HCT116 (cell line): ENCODE measurements at regions not wholly inside any gene's neighbourhood (a gene's known extent, or its start where the extent isn't known, plus 50 kb on each side); places are given as distances from the start of the nearest gene placed in this dataset.

Experiments
- ATAC-seq: fragments of 200-7000 bp; cut with Tn5 transposase; 2 replicates; pipeline ENCODE4 v1.9.1; 2020; ENCODE audit warnings: mild to moderate bottlenecking, moderate library complexity
- BruUV-seq: library from RNA; stranded (reverse); fragments of 400-500 nt; replicated peaks from 2 replicates; lab custom pipeline; 2021; lab: Mats Ljungman, UMichigan
- CTCF ChIA-PET: fragments of 300-600 bp; sonication (Branson Sonifier 250); formaldehyde crosslinking; loops from one replicate; lab custom pipeline; 2021; ENCODE audit warnings: antibody characterized with exemption; lab: Charles Lee
- POLR2A ChIA-PET: fragments of 300-600, 350-600 bp; sonication (Branson Sonifier 250); formaldehyde crosslinking; loops from one replicate; lab custom pipeline; 2021; ENCODE audit warnings: antibody characterized with exemption; lab: Charles Lee
- RAD21 ChIA-PET, 2 experiments: fragments of 300-600 bp; sonication (Branson Sonifier 250); formaldehyde crosslinking; loops; one replicate each; lab custom pipeline; 2023; ENCODE audit warnings: low total read pairs in 2 of 2; ENCODE audit not compliant: uncharacterized antibody in 2 of 2, unreplicated experiment in 2 of 2, low non-redundant PET in 1 of 2; lab: Charles Lee
- DNase-seq: peaks from one replicate; pipeline ENCODE4 v3.0.0-alpha.2; 2010; ENCODE audit warnings: low read depth, low spot score
- H2AFZ ChIP-seq: fragments of 200-600 bp; shearing (Covaris generic), sonication (generic); 2 replicates; pipeline ENCODE4 v1.6.1; 2017; ENCODE audit warnings: low read depth, mixed run types, mixed read lengths, antibody characterized with exemption, low read length; ENCODE audit not compliant: poor library complexity, severe bottlenecking
- H3K27ac ChIP-seq: 2 replicates; pipeline ENCODE4 v1.5.1; 2012; ENCODE audit warnings: low read depth, low read length
- H3K27me3 ChIP-seq: fragments of 200-600 bp; sonication (generic); 2 replicates; pipeline ENCODE4 v1.6.1; 2016; ENCODE audit warnings: mixed run types, low read length, mixed read lengths; ENCODE audit not compliant: insufficient read depth
- H3K36me3 ChIP-seq, 2 experiments: fragments of 200-500 bp in 1 of 2; fragments of 200-600 bp in 1 of 2; sonication (Bioruptor generic) in 1 of 2; sonication (generic) in 1 of 2; 2 replicates each; pipeline versions ENCODE4 v1.5.1 to v1.6.1; 2014 to 2016; ENCODE audit warnings: low read length in 2 of 2, inconsistent platforms in 1 of 2, mixed read lengths in 1 of 2, mixed run types in 1 of 2; ENCODE audit not compliant: insufficient read depth in 2 of 2, control insufficient read depth in 1 of 2
- H3K4me1 ChIP-seq, 2 experiments: fragments of 200-600 bp in 1 of 2; sonication (generic) in 1 of 2; 2 replicates each; pipeline versions ENCODE4 v1.5.1 to v1.6.1; 2012 to 2017; ENCODE audit warnings: low read length in 2 of 2, inconsistent platforms in 1 of 2, mild to moderate bottlenecking in 1 of 2, mixed read lengths in 1 of 2, mixed run types in 1 of 2, moderate library complexity in 1 of 2; ENCODE audit not compliant: insufficient read depth in 2 of 2, control insufficient read depth in 1 of 2
- H3K4me2 ChIP-seq: fragments of 200-600 bp; sonication (generic); 2 replicates; pipeline ENCODE4 v1.6.1; 2017; ENCODE audit warnings: mixed run types, low read length, mixed read lengths
- H3K4me3 ChIP-seq, 2 experiments: fragments of 200-600 bp in 1 of 2; sonication (generic) in 1 of 2; replicated peaks in 1 of 2; 2 replicates each; pipeline ENCODE4 v1.5.1; 2011 to 2016; ENCODE audit warnings: low read length in 2 of 2, control low read depth in 1 of 2, low read depth in 1 of 2, mild to moderate bottlenecking in 1 of 2, mixed read lengths in 1 of 2, mixed run types in 1 of 2
- H3K79me2 ChIP-seq: fragments of 200-600 bp; sonication (generic); 2 replicates; pipeline ENCODE4 v1.6.1; 2017; ENCODE audit warnings: mild to moderate bottlenecking, mixed run types, low read length, moderate library complexity, mixed read lengths; ENCODE audit not compliant: insufficient read depth
- H3K9ac ChIP-seq: fragments of 200-600 bp; sonication (generic); 2 replicates; pipeline ENCODE4 v1.6.1; 2016; ENCODE audit warnings: low read length, mixed read lengths
- H3K9me2 ChIP-seq: fragments of 200-600 bp; sonication (generic), shearing (Covaris generic); 2 replicates; pipeline ENCODE4 v1.6.1; 2017; ENCODE audit warnings: mixed run types, mild to moderate bottlenecking, moderate library complexity; ENCODE audit not compliant: insufficient read depth
- H3K9me3 ChIP-seq, 2 experiments: fragments of 200-500 bp in 1 of 2; fragments of 200-600 bp in 1 of 2; sonication (Bioruptor generic) in 1 of 2; sonication (generic) in 1 of 2; 2 replicates each; pipeline ENCODE4 v1.6.1; 2014 to 2017; ENCODE audit warnings: low read length in 2 of 2, mixed read lengths in 2 of 2, inconsistent platforms in 1 of 2, low read depth in 1 of 2, mild to moderate bottlenecking in 1 of 2, mixed run types in 1 of 2, moderate library complexity in 1 of 2; ENCODE audit not compliant: control insufficient read depth in 1 of 2, insufficient read depth in 1 of 2
- H4K20me1 ChIP-seq: fragments of 200-600 bp; sonication (generic), shearing (Covaris generic); 2 replicates; pipeline ENCODE4 v1.6.1; 2017; ENCODE audit warnings: mixed run types, mild to moderate bottlenecking, moderate library complexity; ENCODE audit not compliant: insufficient read depth
- CBX3 ChIP-seq: IDR thresholded peaks from 2 replicates; pipeline ENCODE4 v1.6.1; 2012; ENCODE audit warnings: low read depth
- CEBPB ChIP-seq: IDR thresholded peaks from 2 replicates; pipeline ENCODE4 v1.6.1; 2012; ENCODE audit warnings: low read depth
- ELF1 ChIP-seq: IDR thresholded peaks from 2 replicates; pipeline ENCODE4 v1.6.1; 2012; ENCODE audit warnings: low read depth, borderline replicate concordance
- EZH2 ChIP-seq: fragments of 200-600 bp; sonication (generic); IDR thresholded peaks from 2 replicates; pipeline ENCODE4 v1.6.1; 2017; ENCODE audit warnings: antibody characterized with exemption, mixed run types
- FOSL1 ChIP-seq: IDR thresholded peaks from 2 replicates; pipeline ENCODE4 v1.6.1; 2012; ENCODE audit warnings: low read depth
- POLR2A ChIP-seq: IDR thresholded peaks from 2 replicates; pipeline ENCODE4 v1.7.0; 2011; ENCODE audit warnings: borderline replicate concordance; ENCODE audit not compliant: insufficient read depth, insufficient read length; ENCODE audit errors: extremely low read depth
- POLR2AphosphoS5 ChIP-seq: IDR thresholded peaks from 2 replicates; pipeline ENCODE4 v1.6.1; 2011; ENCODE audit warnings: mild to moderate bottlenecking, low read depth, low read length, moderate library complexity
- RAD21 ChIP-seq: IDR thresholded peaks from 2 replicates; pipeline ENCODE4 v1.6.1; 2012; ENCODE audit warnings: low read depth, mild to moderate bottlenecking
- SRF ChIP-seq: IDR thresholded peaks from 2 replicates; pipeline ENCODE4 v1.6.1; 2012; ENCODE audit warnings: low read depth
- ZFX ChIP-seq: fragments of 450-650 bp; IDR thresholded peaks from 2 replicates; pipeline ENCODE4 v1.6.1; 2017
- intact Hi-C: fragments of 100-400 bp; cut with micrococcal nuclease; formaldehyde crosslinking; loops from 2 replicates; pipeline ENCODE4 v1.10.0; 2022

DNA sequence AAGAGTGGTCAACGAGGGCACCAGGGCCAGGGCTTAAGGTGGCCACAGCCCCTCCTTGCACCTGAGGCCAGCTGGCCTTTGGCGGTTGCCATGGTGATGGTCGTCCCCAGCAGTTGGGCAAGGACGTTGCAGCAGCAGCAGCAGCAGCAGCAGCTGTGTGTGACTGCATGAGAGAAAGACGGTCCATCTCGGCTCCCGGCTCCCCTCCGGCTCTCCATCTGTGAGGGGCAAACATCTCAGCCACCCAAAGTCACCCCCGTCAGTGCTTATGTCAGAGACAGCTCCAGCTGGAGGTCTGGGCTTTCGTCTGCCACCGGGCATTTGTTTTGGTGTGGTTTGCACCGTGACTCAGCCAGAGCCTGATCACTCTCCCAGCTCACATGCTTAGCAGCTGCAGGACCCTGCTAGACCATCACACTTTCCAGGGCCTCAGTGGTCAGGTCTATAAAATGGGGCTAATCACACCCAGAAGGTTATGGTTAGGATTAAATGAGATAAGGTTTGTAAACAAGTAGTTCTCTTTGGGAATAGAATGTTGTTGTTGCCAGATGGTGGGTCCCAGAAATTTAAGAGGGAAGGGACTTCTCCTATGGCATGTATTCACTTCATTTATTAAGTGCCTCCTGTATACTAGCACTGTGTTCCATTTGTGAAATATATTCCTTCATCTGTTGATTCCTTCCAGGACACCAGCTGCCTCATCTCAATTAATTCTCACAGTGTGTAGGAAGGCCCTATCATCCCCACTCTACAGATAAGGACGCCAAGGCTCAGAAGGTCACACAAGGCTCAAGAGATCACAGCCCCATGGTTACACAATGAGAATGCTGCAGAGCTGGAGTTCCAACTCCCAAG, 212.6 kb upstream of the LHX5 start (continued):
- no peak for TF ChIP-seq ZFX

DNA sequence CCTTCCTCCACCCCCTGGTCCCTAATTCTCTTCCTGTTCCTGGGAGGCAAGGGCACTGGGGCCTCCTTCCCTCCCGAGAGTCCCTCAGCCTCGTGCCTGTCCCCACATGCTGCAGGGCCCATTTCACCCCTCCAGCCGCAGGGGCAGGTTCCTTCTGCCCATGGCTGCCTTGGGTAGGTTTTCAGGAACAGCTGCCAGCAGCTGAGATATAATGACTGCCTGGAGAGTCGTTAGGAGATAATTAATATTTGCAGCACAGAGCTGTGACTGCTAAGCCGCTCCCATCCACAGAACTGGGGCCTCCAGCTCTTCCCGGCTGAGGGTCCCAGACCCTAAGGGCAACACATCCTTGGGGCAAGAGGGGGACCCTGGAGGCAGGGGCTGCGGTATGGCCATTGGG, 211.9 kb upstream of the LHX5 start:
- DNase-seq, result no peak
- TF ChIP-seq RAD21 (no peak), CEBPB (no peak), POLR2A (no peak)
- TF ChIP-seq, all 23 proteins: peak for 0
- no peaks in the 10 kb centered on the region for H4K20me1 ChIP-seq
- no peaks in the 10 kb centered on the region for H3K9me2 ChIP-seq
- H3K4me2 ChIP-seq, result no peak overlapping the region
- H3K4me3 ChIP-seq, result no peak overlapping the region
- BruUV-seq, result no TSS peak
- CTCF ChIA-PET, result no interaction called here
- H3K4me1 ChIP-seq, result no peaks in the 10 kb centered on the region
- RAD21 ChIA-PET, result no interaction called here
- POLR2A ChIA-PET, result no interaction called here
- H3K9ac ChIP-seq, result no peak overlapping the region
- H3K36me3 ChIP-seq, result no peaks in the 10 kb centered on the region
- no peaks in the 10 kb centered on the region for H3K79me2 ChIP-seq
- H3K27me3 ChIP-seq, result peaks cover 10% of the 10 kb centered on the region; the same call in 1 of the 2 replicates
- ATAC-seq, result no peak
- intact Hi-C loops, result no loop called here
- no peaks in the 10 kb centered on the region for H3K9me3 ChIP-seq
- H2AFZ ChIP-seq, result no peak overlapping the region
- H3K27ac ChIP-seq, result no peak overlapping the region

DNA sequence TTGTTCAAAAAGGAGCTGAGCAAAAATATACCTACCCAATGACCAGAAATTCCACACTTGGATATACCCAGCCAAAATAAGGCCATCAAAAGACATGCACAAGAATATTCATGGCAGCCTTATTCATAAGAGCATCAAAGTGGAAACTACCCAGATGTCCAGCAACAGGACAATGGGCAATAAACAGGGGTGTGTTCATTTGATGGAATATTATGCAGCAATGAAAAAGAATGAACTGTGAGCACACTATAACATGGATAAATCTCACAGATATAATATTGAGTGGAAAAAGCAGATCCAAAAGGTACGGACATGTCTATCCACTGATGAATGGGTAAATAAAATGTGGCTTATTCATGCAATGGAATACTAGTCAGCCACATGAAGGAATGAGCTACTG, 209.2 kb upstream of the LHX5 start:
- POLR2A ChIA-PET, result no interaction called here
- intact Hi-C loops, result no loop called here

More for the DNA sequence above, 209.2 kb upstream of the LHX5 start:
- CTCF ChIA-PET, result no interaction called here
- H2AFZ ChIP-seq, result no peak overlapping the region
- no peaks in the 10 kb centered on the region for H3K4me1 ChIP-seq
- RAD21 ChIA-PET, result no interaction called here
- H3K79me2 ChIP-seq, result no peaks in the 10 kb centered on the region
- no peak overlapping the region for H3K4me2 ChIP-seq
- no peak overlapping the region for H3K27ac ChIP-seq
- H3K9me3 ChIP-seq, result no peaks in the 10 kb centered on the region
- no peaks in the 10 kb centered on the region for H3K9me2 ChIP-seq
- BruUV-seq, result no TSS peak
- H3K4me3 ChIP-seq, result no peak overlapping the region
- no peak for TF ChIP-seq SRF
- TF ChIP-seq EZH2, result no peak
- TF ChIP-seq POLR2A, result no peak
- TF ChIP-seq FOSL1, result no peak
- TF ChIP-seq CBX3, result no peak
- TF ChIP-seq POLR2AphosphoS5, result no peak
- TF ChIP-seq ELF1, result no peak
- TF ChIP-seq, all 23 proteins: peak for 0
- no peak overlapping the region for H3K9ac ChIP-seq
- ATAC-seq (no peak), DNase-seq (no peak)
- H3K36me3 ChIP-seq, result no peaks in the 10 kb centered on the region
- H4K20me1 ChIP-seq, result no peaks in the 10 kb centered on the region
- H3K27me3 ChIP-seq, result peaks cover 21% of the 10 kb centered on the region
